Stimulated activated CD4-positive, alpha-beta T cell treated with anti-CD3 and anti-CD28 coated beads, Interleukin-2, amount 100 ng/mL, for 24 hours (primary cell): ENCODE measurements at regions not wholly inside any gene's neighbourhood (a gene's known extent, or its start where the extent isn't known, plus 50 kb on each side); places are given as distances from the start of the nearest gene placed in this dataset.

ENCODE experiments used
- DNase-seq, 2 donors: peaks; one replicate each; pipeline ENCODE4 v3.0.0-alpha.2; 2020

DNA sequence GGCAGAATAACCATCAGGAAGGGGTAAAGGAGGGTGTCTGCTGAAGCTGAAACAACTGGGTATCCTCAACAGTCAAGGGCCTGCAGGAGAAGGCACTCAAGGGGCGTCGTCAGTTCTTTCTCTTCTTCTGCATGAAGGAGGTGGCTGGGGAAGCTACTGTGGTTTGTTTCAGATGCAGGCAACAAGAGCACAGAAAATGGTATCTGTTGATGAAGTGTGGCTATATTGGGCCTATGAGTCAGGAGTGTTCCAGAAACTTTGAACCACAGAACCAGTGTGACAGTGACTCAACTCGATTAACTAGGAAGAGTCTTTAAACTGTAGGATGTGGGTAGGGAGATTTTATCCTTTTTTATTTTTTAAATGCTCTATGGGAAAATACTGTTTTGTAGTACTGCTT is 686.3 kb downstream of the FGF9 start:
- DNase-seq: no peak

DNA sequence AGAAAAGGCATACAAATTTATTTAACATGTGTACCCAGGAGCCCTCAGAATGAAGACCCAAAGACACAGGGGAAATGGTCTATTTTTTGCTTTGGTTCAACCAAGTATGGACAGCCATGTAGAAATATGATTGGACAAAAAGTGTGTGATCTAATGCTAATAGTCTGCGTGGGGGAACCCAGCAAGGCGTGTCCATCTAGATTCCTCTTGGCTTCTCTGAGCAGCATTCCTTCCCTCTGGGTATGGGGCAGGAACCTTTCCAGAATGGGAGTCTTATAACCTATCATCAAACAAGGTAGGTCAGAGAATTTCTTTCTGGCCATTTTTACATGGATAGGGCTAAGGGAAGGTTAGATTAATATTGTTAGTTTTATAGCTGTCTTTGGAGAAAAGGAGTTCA is 698.2 kb downstream of the FGF9 start:
- no peak for DNase-seq

- no peak for DNase-seq
Measured at GRCh38 chr13:22369840-22370239, 699.0 kb downstream of the FGF9 start.

DNA sequence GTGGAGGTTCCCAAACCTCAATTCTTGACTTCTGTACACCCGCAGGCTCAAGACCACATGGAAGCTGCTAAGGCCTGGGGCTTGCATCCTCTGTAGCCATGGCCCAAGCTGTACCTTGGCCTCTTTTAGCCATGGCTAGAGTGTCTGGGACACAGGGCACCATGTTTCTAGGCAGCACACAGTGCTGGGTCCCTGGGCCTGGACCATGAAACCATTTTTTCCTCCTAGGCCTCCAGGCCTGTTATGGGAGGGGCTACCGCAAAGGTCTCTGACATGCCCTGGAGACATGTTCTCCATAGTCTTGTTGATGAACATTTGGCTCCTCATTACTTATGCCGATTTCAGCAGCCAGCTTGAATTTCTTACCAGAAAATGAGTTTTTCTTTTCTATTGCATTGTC is 701.4 kb downstream of the FGF9 start:
- DNase-seq: no peak

DNA sequence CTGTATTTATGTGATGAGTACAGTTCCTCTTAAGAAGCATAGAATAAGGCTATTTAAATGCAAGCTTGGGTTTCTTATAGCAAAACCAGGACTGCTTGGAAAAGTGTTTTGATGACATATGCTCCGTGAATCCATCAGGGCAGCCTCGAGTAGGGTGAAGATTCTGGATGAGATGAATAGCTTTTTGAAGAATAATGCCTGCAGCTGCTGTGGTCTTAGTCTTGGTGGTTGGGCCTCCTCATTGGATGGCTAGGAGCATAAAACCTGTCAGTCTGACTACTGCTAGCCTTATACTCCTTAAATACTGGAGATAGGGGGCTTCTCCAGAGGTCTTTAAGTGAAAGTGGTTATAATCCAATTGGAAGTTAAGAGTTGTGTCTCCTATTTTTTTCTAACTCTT is 704.3 kb downstream of the FGF9 start:
- no peak for DNase-seq

- DNase-seq: no peak
Measured at GRCh38 chr13:22387899-22388298, 717.0 kb downstream of the FGF9 start.

- no peak for DNase-seq
Measured at GRCh38 chr13:22399801-22400420, 729.0 kb downstream of the FGF9 start.

GRCh38 chr13:22402682-22403081 is 731.8 kb downstream of the FGF9 start:
- DNase-seq: no peak

- no peak for DNase-seq
Measured at GRCh38 chr13:22403144-22403543, 732.3 kb downstream of the FGF9 start.

DNA sequence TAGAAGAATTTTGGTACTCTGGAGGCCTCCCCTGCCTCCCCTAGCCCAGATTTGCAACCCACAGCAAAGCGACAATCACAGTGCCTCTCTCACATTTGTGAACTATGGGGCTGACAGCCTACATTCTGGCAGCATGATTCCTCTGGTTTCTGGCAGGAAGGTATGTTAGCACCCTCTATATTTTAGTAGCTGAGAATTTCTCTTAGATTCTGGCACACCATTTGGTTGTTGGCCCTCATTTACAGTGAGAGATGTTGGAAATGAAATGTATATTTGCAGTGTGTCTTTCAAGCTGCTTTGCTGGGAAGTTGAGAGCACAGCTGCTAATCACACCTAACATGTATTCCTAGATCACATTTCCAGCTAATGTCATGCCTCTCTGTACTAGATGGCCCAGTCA is 735.0 kb downstream of the FGF9 start:
- DNase-seq: no peak

DNA sequence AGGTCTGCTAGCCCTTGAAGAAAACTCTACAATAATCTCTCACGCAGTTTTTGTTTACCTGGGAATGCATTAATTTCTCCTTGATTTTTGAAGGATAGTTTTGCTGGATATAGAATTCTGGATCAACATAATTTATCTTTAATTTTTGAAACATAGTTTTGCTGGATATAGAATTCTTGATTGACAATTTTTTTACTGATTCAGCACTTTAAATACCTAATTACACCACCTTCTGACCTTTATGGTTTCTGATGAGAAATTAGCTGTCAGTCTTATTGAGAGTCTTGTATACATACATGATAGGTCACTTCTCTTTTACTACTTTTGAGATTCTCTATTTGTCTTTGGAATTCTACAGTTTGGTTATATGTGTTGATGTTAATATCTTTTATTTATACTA is 741.6 kb downstream of the FGF9 start:
- no peak for DNase-seq

- DNase-seq: no peak
Measured at GRCh38 chr13:22422023-22422422, 751.1 kb downstream of the FGF9 start.

- no peak for DNase-seq
Measured at GRCh38 chr13:22422712-22423111, 751.8 kb downstream of the FGF9 start.

DNA sequence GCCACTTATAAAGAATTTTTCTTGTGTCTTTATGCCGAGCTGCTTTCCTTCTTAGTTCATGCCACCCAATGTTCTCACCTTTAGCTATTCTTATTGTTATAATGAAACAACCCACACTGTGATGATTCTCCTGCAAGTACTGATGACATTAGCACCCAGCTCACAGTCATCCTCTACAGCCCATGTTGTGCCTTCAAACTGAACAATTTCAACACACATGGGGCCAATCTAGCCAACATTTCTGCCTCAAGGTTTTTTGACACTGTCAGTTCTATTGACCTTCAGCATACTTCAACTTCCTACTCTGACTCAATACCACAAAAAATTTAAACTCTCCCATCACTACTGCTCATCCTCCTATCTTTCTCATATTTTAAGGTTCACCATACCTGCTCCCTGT is 752.4 kb downstream of the FGF9 start:
- no peak for DNase-seq

- no peak for DNase-seq
Measured at GRCh38 chr13:22425087-22425486, 754.2 kb downstream of the FGF9 start.

DNA sequence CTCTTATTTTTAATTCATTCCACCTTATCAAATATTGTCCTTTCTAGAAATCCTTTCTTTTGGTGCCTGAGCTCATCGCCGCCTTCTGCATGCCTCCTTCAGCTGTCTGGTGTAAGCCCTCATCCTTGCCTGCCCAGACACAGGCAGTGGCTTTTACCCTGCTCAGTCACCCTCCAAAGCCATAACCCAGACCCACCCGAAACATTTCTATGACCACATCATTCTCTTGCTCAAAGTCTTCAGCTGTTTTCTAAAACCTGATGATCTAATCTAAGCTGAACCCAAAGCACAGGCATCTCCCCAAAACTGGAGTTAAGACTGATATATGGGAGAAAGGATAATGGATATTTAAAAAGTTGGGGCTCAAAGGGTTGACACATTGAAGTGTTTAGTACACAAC is 753.7 kb upstream of the SGCG start:
- no peak for DNase-seq

- DNase-seq: no peak
Measured at GRCh38 chr13:22427783-22428182, 753.0 kb upstream of the SGCG start.

GRCh38 chr13:22428188-22428828 is 752.5 kb upstream of the SGCG start:
- DNase-seq: no peak

- no peak for DNase-seq
Measured at GRCh38 chr13:22432690-22433089, 748.1 kb upstream of the SGCG start.

DNA sequence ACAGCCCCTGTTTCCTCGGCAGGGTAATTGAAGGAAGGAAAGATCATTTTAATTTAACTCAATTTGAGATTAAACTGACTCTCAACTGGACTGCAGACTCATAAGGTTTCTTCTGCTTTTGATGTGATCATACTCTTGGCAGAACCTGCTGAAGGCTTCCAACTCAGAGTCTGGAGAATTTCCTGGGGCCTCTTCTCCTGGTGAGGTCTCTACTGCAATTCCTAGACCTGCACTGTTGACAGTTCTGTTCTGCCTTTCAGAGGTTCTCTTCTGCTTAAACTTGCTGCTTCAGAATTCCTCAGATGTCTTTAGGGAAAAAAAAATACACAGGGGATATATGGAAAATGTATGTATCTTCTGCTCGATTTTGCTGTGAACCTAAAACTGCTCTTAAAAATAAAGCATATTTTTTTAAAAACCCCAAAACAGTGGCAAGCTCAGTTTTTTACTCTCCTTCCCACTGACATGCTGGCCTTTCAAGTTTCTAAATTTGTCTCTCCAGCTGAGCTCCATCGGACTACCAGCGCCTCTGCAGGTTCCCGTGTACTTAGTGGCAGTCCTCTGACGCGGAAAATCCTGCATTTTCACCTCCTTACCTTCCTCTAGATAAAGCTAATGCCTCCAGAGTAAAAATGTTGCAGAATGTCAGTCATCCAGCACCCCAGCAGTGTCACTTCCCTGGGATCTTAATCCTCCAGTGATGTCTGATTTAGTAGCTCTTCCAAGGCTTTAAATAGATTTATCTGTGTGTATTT is 733.5 kb upstream of the SGCG start:
- no peak for DNase-seq

DNA sequence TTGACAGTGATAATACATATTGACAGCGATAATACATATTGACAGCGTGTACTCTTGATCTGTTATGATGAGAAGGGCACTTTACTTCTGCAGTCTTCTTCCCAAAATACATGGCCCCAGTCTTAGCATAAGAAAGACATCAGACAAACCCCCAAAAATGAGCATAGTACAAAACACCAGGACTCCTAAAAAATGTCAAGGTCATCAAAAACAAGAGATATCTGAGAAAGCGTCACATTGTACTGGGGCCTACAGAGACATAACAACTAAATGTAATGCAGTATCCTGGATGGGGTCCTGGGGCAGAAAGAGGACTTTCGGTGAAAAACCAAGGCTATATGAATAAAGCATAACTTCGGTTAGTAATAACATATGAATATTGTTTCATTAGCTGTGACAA is 731.5 kb upstream of the SGCG start:
- no peak for DNase-seq

DNA sequence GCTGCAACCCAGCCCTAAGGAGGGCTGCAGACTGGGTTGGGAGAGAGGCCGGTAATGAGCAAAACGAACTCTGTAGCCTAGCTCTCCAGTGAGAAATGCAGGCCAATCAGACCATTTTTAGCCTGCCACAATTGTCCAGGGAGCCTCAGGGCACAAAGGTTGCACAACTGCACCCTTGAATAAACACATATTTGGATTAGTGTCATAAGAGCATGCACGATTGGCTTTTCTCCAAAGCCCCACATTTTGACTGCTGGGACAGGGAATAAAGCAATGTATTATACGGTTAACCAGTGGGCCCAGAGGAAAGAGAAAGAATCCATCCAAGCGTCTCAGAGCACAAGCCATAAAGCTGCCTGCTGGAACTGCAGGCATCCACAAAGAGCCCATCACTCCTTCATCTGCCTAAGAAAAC is 729.4 kb upstream of the SGCG start:
- no peak for DNase-seq

DNA sequence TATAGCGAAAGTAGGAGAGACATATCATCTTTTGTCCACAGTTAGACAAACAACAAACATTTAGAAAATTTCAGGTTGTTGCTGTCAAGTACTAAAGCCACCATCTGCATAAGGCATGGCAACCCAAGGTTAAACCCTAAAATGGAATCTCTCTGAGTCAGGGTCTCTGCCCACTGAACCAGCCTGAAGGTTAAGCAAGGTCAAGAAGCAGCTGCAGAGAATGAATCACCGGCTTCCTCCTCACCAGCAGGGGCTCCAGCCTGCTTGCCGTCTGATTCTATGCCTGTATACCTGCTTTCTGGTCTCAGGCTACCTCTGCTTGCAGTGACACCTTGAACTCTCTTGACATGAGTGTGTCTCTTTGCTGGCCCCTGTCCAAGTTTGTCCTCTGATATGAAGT is 726.2 kb upstream of the SGCG start:
- no peak for DNase-seq

DNA sequence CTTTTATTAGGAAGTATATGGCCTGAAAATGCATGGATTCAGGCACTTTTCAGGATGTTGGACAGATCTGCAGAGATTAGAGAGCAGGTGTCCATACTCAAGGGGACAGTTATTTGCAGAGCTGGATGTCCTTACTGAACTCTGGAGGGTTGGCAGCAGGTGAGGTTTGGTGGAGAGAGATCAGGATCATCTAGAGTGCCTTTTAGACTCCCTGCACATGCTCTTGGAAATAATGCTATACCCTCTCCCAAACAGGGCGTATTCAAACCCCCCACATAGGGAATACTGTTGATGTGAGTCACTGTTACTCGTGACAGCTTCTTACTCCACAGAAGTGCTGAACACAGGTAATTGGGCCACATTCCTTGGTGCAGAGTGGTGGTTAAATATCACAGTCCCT is 725.7 kb upstream of the SGCG start:
- no peak for DNase-seq
